Immature natural killer cell (primary cell): ENCODE measurements at regions not wholly inside any gene's neighbourhood (a gene's known extent, or its start where the extent isn't known, plus 50 kb on each side); places are given as distances from the start of the nearest gene placed in this dataset.

Experiments used
- DNase-seq, 3 donors: peaks; one replicate each; pipeline ENCODE4 v3.0.0; 2022; ENCODE audit warnings: mixed read lengths in 1 of 3
- H3K27ac Mint-ChIP-seq, 6 donors: one replicate each; pipeline ENCODE4 v1.8.0; 2020; ENCODE audit warnings: mixed read lengths in 6 of 6, mild to moderate bottlenecking in 5 of 6, inconsistent platforms in 4 of 6, moderate library complexity in 3 of 6
- H3K27me3 Mint-ChIP-seq, 3 donors: one replicate each; pipeline ENCODE4 v1.8.0; 2020 to 2021; ENCODE audit warnings: low read depth in 3 of 3, mild to moderate bottlenecking in 3 of 3, mixed read lengths in 3 of 3, moderate library complexity in 3 of 3, inconsistent platforms in 1 of 3
- H3K36me3 Mint-ChIP-seq, 3 donors: one replicate each; pipeline ENCODE4 v1.8.0; 2020; ENCODE audit warnings: mixed read lengths in 3 of 3, inconsistent platforms in 2 of 3, mild to moderate bottlenecking in 2 of 3
- H3K4me1 Mint-ChIP-seq, 2 donors: one replicate each; pipeline ENCODE4 v1.8.0; 2020; ENCODE audit warnings: inconsistent platforms in 2 of 2, mild to moderate bottlenecking in 2 of 2, mixed read lengths in 2 of 2, moderate library complexity in 1 of 2
- H3K4me3 Mint-ChIP-seq, 5 donors: one replicate each; pipeline ENCODE4 v1.8.0; 2020; ENCODE audit warnings: mild to moderate bottlenecking in 5 of 5, mixed read lengths in 5 of 5, inconsistent platforms in 3 of 5, moderate library complexity in 3 of 5
- H3K9me3 Mint-ChIP-seq, 6 donors: one replicate each; pipeline ENCODE4 v1.8.0; 2020; ENCODE audit warnings: mild to moderate bottlenecking in 6 of 6, mixed read lengths in 6 of 6, inconsistent platforms in 4 of 6, moderate library complexity in 3 of 6

DNA sequence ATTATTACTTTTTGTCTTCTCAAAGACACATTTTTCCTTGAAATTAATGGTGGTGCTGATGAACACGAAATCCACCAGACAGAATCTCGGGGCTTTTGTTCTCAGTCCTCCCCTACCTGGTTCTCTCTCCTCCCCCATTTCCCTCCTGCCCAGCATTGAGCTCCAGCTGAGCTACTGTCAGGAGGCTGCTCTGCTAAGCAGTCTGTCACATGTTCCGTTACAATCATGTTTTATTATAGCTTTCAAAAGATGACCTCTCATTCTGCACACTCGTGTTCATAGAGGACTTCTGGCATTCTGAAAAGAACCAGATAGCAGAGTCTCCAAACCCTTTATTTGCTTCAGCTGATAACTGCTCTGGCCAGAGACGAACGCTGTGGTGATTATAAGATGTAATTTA lies 732.5 kb upstream of the RBFOX1 start:
- Mint-ChIP-seq H3K4me3 (no peak overlapping the region), H3K27me3 (peaks cover 0 to 3% (median 2%) of the 10 kb centered on the region in 3 donors), H3K27ac (no peak overlapping the region), H3K36me3 (no peaks in the 10 kb centered on the region), H3K9me3 (no peaks in the 10 kb centered on the region), H3K4me1 (no peaks in the 10 kb centered on the region)
- no peak for DNase-seq

DNA sequence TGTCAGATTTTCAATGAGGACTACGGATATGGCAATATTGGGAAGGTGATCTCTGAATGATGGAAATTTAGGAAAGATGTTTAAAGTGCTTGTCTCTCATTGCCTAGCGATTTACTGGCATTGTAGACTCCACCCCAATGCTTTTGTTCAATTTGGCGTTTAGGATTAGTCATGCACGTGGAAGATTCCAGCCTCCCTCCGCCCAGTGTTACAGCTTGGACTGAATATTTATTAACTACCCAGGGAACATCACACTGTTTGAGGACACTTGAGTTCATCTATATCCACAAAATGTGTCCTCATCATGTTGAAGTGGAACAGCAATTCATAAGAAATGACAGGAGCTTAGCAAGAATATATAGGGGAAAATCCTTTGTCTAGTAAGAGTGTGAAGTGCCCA lies 738.8 kb upstream of the RBFOX1 start:
- H3K9me3 Mint-ChIP-seq, result peaks cover 0 to 3% (median 0%) of the 10 kb centered on the region in 6 donors
- H3K27me3 Mint-ChIP-seq, result peaks cover 0 to 2% (median 2%) of the 10 kb centered on the region in 3 donors
- no peaks in the 10 kb centered on the region for H3K36me3 Mint-ChIP-seq
- H3K27ac Mint-ChIP-seq, result no peak overlapping the region
- H3K4me1 Mint-ChIP-seq, result no peaks in the 10 kb centered on the region
- H3K4me3 Mint-ChIP-seq, result no peak overlapping the region
- DNase-seq, result no peak

GRCh38 chr16:6576606-6577005 lies 756.0 kb upstream of the RBFOX1 start:
- Mint-ChIP-seq H3K36me3 (no peaks in the 10 kb centered on the region), H3K9me3 (peaks cover 0 to 8% (median 4%) of the 10 kb centered on the region in 6 donors), H3K4me3 (no peak overlapping the region), H3K4me1 (no peaks in the 10 kb centered on the region), H3K27me3 (peaks cover 0 to 8% (median 0%) of the 10 kb centered on the region in 3 donors), H3K27ac (no peak overlapping the region)
- no peak for DNase-seq

DNA sequence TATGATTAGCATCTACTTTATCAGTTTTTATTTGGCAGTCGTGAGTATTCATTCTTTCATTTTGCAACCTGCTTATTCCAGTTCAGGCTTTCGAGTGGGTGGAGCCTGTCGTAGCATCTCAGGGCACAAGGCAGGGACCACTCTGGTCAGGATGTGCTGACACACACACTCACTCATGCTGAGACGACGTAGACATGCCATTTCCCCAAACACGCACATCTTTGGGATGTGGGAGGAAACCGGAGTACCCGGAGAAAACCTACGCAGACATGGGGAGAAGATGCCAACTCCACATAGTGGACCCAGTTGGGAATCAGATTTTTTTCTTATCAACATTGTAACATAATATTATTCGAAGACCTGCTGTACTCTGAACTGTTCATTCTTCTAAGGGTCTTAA lies 756.5 kb upstream of the RBFOX1 start:
- H3K27ac Mint-ChIP-seq, result no peak overlapping the region
- H3K4me1 Mint-ChIP-seq, result no peaks in the 10 kb centered on the region
- no peak for DNase-seq
- no peak overlapping the region for H3K4me3 Mint-ChIP-seq
- H3K9me3 Mint-ChIP-seq, result peaks cover 0 to 9% (median 5%) of the 10 kb centered on the region in 6 donors
- H3K27me3 Mint-ChIP-seq, result peaks cover 0 to 8% (median 0%) of the 10 kb centered on the region in 3 donors
- no peaks in the 10 kb centered on the region for H3K36me3 Mint-ChIP-seq

GRCh38 chr16:6574146-6574545 lies 758.5 kb upstream of the RBFOX1 start:
- Mint-ChIP-seq H3K27me3 (peaks cover 0 to 8% (median 0%) of the 10 kb centered on the region in 3 donors), H3K4me3 (no peak overlapping the region), H3K9me3 (peaks cover 0 to 9% (median 2%) of the 10 kb centered on the region in 6 donors), H3K4me1 (no peaks in the 10 kb centered on the region), H3K27ac (no peak overlapping the region), H3K36me3 (no peaks in the 10 kb centered on the region)
- no peak for DNase-seq

- Mint-ChIP-seq H3K4me3 (no peak overlapping the region), H3K27me3 (peaks cover 0 to 6% (median 0%) of the 10 kb centered on the region in 3 donors), H3K9me3 (peaks cover 0 to 9% (median 2%) of the 10 kb centered on the region in 6 donors), H3K27ac (no peak overlapping the region), H3K36me3 (no peaks in the 10 kb centered on the region), H3K4me1 (no peaks in the 10 kb centered on the region)
- no peak for DNase-seq
These were observed 759.1 kb upstream of the RBFOX1 start for GRCh38 chr16:6573577-6573976.

DNA sequence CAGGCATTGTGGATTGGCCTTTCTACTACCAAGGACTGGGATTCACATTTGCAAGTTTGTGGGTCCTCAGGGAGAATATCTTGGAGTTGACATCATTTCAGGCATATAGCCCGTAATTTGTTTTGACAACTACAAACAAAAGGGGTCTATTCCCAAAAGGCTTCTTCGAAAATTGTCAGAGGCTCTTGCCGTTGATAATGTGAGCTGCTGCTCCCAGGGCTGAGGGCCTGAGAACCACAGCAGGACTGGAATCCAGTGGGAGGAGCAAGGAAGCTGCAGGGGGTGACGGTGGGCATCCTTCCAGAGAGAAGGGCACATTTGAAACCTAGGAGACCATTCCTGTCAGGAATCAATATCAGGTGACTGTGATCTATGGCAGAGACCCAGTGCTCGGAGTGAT lies 761.6 kb upstream of the RBFOX1 start:
- peaks cover 0 to 3% (median 2%) of the 10 kb centered on the region in 3 donors for H3K27me3 Mint-ChIP-seq
- no peak for DNase-seq
- H3K36me3 Mint-ChIP-seq, result no peaks in the 10 kb centered on the region
- no peaks in the 10 kb centered on the region for H3K4me1 Mint-ChIP-seq
- no peak overlapping the region for H3K27ac Mint-ChIP-seq
- peaks cover 0 to 11% (median 2%) of the 10 kb centered on the region in 6 donors for H3K9me3 Mint-ChIP-seq
- no peak overlapping the region for H3K4me3 Mint-ChIP-seq

- Mint-ChIP-seq H3K36me3 (no peaks in the 10 kb centered on the region), H3K27ac (no peak overlapping the region), H3K4me1 (no peaks in the 10 kb centered on the region), H3K27me3 (peaks cover 0 to 3% (median 2%) of the 10 kb centered on the region in 3 donors), H3K4me3 (no peak overlapping the region), H3K9me3 (peaks cover 0 to 11% (median 2%) of the 10 kb centered on the region in 6 donors)
- no peak for DNase-seq
These were observed 762.1 kb upstream of the RBFOX1 start for GRCh38 chr16:6570530-6570929.

DNA sequence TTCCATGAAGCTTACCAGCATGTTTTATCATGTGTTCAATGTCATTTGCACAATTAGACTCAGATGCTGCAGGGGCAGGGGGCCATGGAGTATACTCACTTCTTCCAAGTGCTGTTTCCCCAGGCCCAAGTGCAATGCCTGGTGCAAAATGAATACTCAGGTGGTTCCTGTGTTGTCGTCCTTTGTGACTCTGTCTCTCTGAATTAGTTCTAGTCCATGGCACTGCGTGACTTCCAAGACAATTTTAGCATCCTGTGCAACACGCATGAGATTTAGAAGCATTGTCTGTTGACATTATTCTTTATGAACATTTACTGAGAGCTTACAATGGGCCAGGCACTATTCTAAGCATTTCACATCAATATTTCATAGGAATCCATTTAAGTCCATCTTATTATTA lies 769.7 kb upstream of the RBFOX1 start:
- Mint-ChIP-seq H3K4me1 (no peaks in the 10 kb centered on the region), H3K27me3 (peaks cover 0 to 4% (median 4%) of the 10 kb centered on the region in 3 donors), H3K36me3 (no peaks in the 10 kb centered on the region), H3K4me3 (peak overlapping the region in 1 of 5 donors; percentile 39), H3K27ac (no peak overlapping the region), H3K9me3 (peaks cover 0 to 7% (median 4%) of the 10 kb centered on the region in 6 donors)
- DNase-seq, result no peak

DNA sequence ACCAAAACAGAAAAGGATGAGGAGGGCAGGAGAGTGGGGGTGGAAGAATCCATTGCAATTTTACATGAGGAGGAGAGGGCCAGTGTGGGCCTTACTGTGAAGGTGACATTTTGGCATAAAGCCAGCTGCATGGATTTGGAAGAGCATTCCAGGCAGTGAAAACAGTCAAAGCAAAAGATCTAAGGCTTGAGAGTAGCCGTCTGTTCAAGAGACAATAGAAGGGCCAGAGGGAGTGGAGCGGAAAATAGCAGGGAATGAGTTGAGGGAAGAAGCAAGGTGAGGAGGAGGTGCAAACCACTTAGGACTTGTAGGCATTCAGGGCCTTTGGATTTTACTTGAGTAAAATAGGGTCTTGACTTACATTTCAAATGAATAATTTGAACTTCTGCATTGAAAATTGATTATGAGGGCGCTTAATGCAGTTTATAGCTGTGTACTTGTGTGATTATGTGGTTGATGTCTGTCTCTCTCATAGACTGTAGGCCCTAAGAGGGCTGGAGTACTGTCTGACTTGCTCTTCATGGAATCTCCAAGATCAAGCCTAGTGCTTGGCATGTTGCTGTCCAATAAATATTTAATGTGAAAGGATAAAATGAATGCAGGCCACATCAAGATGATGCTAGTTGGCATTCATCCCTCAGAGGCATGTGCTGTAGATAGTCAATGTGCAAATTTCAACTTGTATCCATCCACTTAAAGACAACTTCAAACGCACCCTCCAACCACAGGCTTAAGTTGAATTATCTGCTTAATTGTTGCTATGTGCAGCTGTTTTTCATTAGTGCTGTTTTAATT lies 772.1 kb upstream of the RBFOX1 start:
- Mint-ChIP-seq H3K4me3 (no peak overlapping the region), H3K36me3 (no peaks in the 10 kb centered on the region), H3K27ac (no peak overlapping the region), H3K27me3 (peaks cover 0 to 4% (median 2%) of the 10 kb centered on the region in 3 donors), H3K4me1 (no peaks in the 10 kb centered on the region), H3K9me3 (peaks cover 0 to 6% (median 2%) of the 10 kb centered on the region in 6 donors)
- no peak for DNase-seq

DNA sequence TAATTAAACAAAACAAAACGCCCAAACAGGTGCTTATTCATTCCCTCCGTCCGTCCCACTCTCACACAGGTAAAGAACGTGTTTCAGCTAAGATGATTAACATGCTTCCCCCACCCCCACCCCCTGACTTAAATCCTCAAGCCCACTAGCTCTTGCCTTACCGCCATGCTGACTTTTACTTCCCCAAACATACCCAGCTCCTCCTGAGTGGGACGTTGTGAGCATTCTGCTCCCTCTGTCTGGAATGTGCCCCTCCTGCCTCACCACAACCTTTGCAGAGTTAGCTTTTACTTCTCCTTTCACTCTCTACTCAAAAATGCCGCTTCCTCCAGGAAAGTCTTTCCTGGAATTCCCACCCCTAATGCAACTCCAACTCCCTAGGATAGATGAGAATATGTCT lies 774.0 kb upstream of the RBFOX1 start:
- Mint-ChIP-seq H3K27ac (no peak overlapping the region), H3K36me3 (no peaks in the 10 kb centered on the region), H3K9me3 (peaks cover 0 to 2% (median 0%) of the 10 kb centered on the region in 6 donors), H3K27me3 (peaks cover 0 to 3% (median 2%) of the 10 kb centered on the region in 3 donors), H3K4me1 (no peaks in the 10 kb centered on the region), H3K4me3 (no peak overlapping the region)
- no peak for DNase-seq

- Mint-ChIP-seq H3K9me3 (peaks cover 0 to 2% (median 0%) of the 10 kb centered on the region in 6 donors), H3K4me1 (no peaks in the 10 kb centered on the region), H3K27me3 (peaks cover 0 to 3% (median 2%) of the 10 kb centered on the region in 3 donors), H3K4me3 (no peak overlapping the region), H3K27ac (no peak overlapping the region), H3K36me3 (no peaks in the 10 kb centered on the region)
- DNase-seq, result no peak
These were observed 774.5 kb upstream of the RBFOX1 start for GRCh38 chr16:6558126-6558525.

GRCh38 chr16:6557353-6558023 lies 775.2 kb upstream of the RBFOX1 start:
- no peak overlapping the region for H3K27ac Mint-ChIP-seq
- H3K27me3 Mint-ChIP-seq, result peaks cover 0 to 3% (median 2%) of the 10 kb centered on the region in 3 donors
- DNase-seq, result no peak
- H3K9me3 Mint-ChIP-seq, result peaks cover 0 to 2% (median 0%) of the 10 kb centered on the region in 6 donors
- no peaks in the 10 kb centered on the region for H3K4me1 Mint-ChIP-seq
- H3K36me3 Mint-ChIP-seq, result no peaks in the 10 kb centered on the region
- no peak overlapping the region for H3K4me3 Mint-ChIP-seq

GRCh38 chr16:6549415-6549814 lies 783.2 kb upstream of the RBFOX1 start:
- no peaks in the 10 kb centered on the region for H3K27me3 Mint-ChIP-seq
- H3K4me1 Mint-ChIP-seq, result no peaks in the 10 kb centered on the region
- H3K9me3 Mint-ChIP-seq, result peaks cover 0 to 10% (median 7%) of the 10 kb centered on the region in 6 donors
- H3K36me3 Mint-ChIP-seq, result no peaks in the 10 kb centered on the region
- H3K4me3 Mint-ChIP-seq, result no peak overlapping the region
- no peak for DNase-seq
- H3K27ac Mint-ChIP-seq, result no peak overlapping the region
